Heart left ventricle (tissue), 13 donors: ENCODE measurements at regions not wholly inside any gene's neighbourhood (a gene's known extent, or its start where the extent isn't known, plus 50 kb on each side); places are given as distances from the start of the nearest gene placed in this dataset.

Source experiments
- POLR2A ChIP-seq, 2 donors: fragments of 450-650 bp; IDR thresholded peaks; one replicate each; pipeline ENCODE4 v1.6.1; 2017; ENCODE audit warnings: antibody characterized with exemption in 2 of 2, mild to moderate bottlenecking in 2 of 2, moderate library complexity in 2 of 2
- TF ChIP-seq, protein P1 (sequence below), 12 donors: fragments of 200-600 bp; sonication (generic) in 4 of 12; IDR thresholded peaks; one replicate each; pipeline versions ENCODE4 v1.5.0 to v1.8.0; 2018 to 2022; ENCODE audit warnings: antibody characterized with exemption in 12 of 12, mild to moderate bottlenecking in 5 of 12
- donor health status: ischemic (EF 13 %, LVEDD 7.1; RV severe dilation, severe dysfunction).
- donor health status: DM: no; HTN: yes; CAD: no.
- donor health status: DM: no; HTN: no; CAD: no.
- donor health status: ischemic (EF 25% LVEDD 6.9; RV normal size, moderate dysfunction).
- donor health status: ischemic (EF 25% LVEDD 5.7; RV mildly dilated, moderate dysfunction).
- donor health status: ischemic (EF 35%, LVEDD 5.7; RV mildly dilated, moderate dysfunction).
- donor health status: nonischemic (EF 11% LVEDD 7.7; RV severe dilation, severe dysfunction).
- donor health status: DM: yes; HTN: yes; CAD: no.
- donor health status: PGD.
- donor health status: ischemic (EF 29% LVEDD 5.4; RV normal size, mild dysfunction).
- donor health status: nonischemic (EF 23%, LVEDD 6.1; RV moderate dilation, normal function).

DNA sequence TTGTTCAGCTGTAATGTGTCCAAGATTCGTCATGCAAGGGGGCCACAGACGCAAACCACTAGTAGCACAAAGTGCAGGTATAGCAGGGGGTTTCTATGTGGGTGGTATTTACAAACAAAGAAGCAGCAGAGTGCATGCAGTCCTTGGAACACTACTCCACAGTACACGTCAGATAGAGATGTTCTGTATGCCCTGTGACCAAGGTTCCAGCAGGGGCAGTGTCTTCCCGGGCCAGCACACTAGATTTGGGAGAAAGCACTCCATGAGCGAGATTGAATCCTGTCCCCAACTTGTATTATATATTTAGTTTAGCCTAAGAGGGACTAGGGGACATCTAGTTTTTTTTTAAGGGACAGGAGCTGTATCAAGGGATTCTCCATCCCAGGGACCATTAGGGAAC is 54.4 kb upstream of the ESX1 start:
- TF ChIP-seq, protein P1, sequence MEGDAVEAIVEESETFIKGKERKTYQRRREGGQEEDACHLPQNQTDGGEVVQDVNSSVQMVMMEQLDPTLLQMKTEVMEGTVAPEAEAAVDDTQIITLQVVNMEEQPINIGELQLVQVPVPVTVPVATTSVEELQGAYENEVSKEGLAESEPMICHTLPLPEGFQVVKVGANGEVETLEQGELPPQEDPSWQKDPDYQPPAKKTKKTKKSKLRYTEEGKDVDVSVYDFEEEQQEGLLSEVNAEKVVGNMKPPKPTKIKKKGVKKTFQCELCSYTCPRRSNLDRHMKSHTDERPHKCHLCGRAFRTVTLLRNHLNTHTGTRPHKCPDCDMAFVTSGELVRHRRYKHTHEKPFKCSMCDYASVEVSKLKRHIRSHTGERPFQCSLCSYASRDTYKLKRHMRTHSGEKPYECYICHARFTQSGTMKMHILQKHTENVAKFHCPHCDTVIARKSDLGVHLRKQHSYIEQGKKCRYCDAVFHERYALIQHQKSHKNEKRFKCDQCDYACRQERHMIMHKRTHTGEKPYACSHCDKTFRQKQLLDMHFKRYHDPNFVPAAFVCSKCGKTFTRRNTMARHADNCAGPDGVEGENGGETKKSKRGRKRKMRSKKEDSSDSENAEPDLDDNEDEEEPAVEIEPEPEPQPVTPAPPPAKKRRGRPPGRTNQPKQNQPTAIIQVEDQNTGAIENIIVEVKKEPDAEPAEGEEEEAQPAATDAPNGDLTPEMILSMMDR (IDR thresholded peaks at IDR 0.05): no peak
- TF ChIP-seq POLR2A (IDR thresholded peaks at IDR 0.05): no peak
